ENCODE measurements at regions not wholly inside any gene's neighbourhood (a gene's known extent, or its start where the extent isn't known, plus 50 kb on each side); places are given as distances from the start of the nearest gene placed in this dataset.

- peak; percentile 43 for DNase-seq (ENCODE audit: low read depth)
- H3K4me3 ChIP-seq (ENCODE audit: control insufficient read depth, low read depth, low read length), result no peak overlapping the region
- TF ChIP-seq, protein P1, sequence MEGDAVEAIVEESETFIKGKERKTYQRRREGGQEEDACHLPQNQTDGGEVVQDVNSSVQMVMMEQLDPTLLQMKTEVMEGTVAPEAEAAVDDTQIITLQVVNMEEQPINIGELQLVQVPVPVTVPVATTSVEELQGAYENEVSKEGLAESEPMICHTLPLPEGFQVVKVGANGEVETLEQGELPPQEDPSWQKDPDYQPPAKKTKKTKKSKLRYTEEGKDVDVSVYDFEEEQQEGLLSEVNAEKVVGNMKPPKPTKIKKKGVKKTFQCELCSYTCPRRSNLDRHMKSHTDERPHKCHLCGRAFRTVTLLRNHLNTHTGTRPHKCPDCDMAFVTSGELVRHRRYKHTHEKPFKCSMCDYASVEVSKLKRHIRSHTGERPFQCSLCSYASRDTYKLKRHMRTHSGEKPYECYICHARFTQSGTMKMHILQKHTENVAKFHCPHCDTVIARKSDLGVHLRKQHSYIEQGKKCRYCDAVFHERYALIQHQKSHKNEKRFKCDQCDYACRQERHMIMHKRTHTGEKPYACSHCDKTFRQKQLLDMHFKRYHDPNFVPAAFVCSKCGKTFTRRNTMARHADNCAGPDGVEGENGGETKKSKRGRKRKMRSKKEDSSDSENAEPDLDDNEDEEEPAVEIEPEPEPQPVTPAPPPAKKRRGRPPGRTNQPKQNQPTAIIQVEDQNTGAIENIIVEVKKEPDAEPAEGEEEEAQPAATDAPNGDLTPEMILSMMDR (conservative IDR thresholded peaks at IDR 0.05; ENCODE audit: control insufficient read depth, insufficient read depth, low read depth, low read length), result no peak
These were observed 268.0 kb upstream of the JARID2 start for GRCh38 chr6:14977747-14978382.

DNA sequence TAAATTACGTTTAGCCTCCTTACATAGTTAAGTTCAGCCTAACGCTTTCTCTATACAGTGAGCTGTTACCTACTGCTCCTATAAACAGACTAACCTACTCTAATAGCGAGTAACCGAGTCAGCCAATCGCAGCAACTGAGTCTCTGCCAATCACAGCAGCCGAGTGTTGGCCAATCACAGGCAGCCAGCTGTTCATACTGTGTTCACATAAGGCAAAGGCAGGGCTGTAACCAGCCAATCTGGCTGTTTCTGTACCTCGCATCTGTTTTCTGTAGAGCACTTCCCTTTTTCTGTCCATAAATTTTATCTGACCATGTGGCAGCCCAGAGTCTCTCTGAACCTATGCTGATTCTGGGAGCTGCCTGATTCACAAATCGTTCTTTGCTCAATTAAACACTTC is 263.9 kb upstream of the JARID2 start:
- H3K4me3 ChIP-seq (ENCODE audit: control insufficient read depth, low read depth, low read length), result no peak overlapping the region
- peak; percentile 16 for DNase-seq (ENCODE audit: low read depth)

GRCh38 chr6:14983599-14984518 is 262.0 kb upstream of the JARID2 start:
- peak; percentile 69 for DNase-seq (ENCODE audit: low read depth)
- H3K4me3 ChIP-seq (ENCODE audit: control insufficient read depth, low read depth, low read length), result no peak overlapping the region

More for the DNA sequence above, 263.9 kb upstream of the JARID2 start:
- TF ChIP-seq, protein P1 (conservative IDR thresholded peaks at IDR 0.05; ENCODE audit: control insufficient read depth, insufficient read depth, low read depth, low read length), result no peak

GRCh38 chr6:14984519-14984853 is 261.4 kb upstream of the JARID2 start:
- TF ChIP-seq, protein P1 (conservative IDR thresholded peaks at IDR 0.05; ENCODE audit: control insufficient read depth, insufficient read depth, low read depth, low read length), result no peak

More at GRCh38 chr6:14983599-14984518, 262.0 kb upstream of the JARID2 start:
- TF ChIP-seq, protein P1 (conservative IDR thresholded peaks at IDR 0.05; ENCODE audit: control insufficient read depth, insufficient read depth, low read depth, low read length), result no peak

GRCh38 chr6:14985366-14985765 is 260.5 kb upstream of the JARID2 start:
- DNase-seq (ENCODE audit: low read depth), result no peak

More at GRCh38 chr6:14984519-14984853, 261.4 kb upstream of the JARID2 start:
- no peak overlapping the region for H3K4me3 ChIP-seq (ENCODE audit: control insufficient read depth, low read depth, low read length)
- peak; percentile 61 for DNase-seq (ENCODE audit: low read depth)

DNA sequence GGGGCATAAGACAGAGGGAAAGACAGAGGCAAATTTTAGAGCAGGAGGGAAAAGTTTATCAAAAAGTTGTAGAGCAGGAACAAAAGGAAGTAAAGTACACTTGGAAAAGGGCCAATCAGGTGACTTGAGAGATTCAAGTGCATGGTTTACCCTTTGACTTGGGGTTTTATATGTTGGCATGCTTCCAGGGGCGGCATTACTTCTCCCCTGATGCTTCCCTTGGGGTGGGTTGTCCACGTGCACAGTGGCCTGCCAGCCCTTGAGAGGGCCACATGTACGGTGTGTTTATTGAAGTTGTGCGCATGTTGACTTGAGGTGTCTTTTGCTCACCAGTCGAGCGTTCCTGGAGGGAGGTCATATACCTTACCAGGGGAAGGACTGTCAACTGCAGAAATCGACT is 259.5 kb upstream of the JARID2 start:
- TF ChIP-seq, protein P1 (conservative IDR thresholded peaks at IDR 0.05; ENCODE audit: control insufficient read depth, insufficient read depth, low read depth, low read length), result no peak
- no peak overlapping the region for H3K4me3 ChIP-seq (ENCODE audit: control insufficient read depth, low read depth, low read length)
- DNase-seq (ENCODE audit: low read depth), result no peak

More at GRCh38 chr6:14985366-14985765, 260.5 kb upstream of the JARID2 start:
- TF ChIP-seq, protein P1 (conservative IDR thresholded peaks at IDR 0.05; ENCODE audit: control insufficient read depth, insufficient read depth, low read depth, low read length), result no peak
- no peak overlapping the region for H3K4me3 ChIP-seq (ENCODE audit: control insufficient read depth, low read depth, low read length)

Data from fibroblast of mammary gland (primary cell).